Renal cortex interstitium (tissue), 11 donors: ENCODE measurements at regions not wholly inside any gene's neighbourhood (a gene's known extent, or its start where the extent isn't known, plus 50 kb on each side); places are given as distances from the start of the nearest gene placed in this dataset.
"Not testable (repeated sequence)": the region's sequence is repeated elsewhere in the genome, so short reads cannot be mapped to it uniquely, and the experiment has no call there.

Experiments used
- DNase-seq, 11 donors: peaks; one replicate each; pipeline ENCODE4 v3.0.0-alpha.2; 2013; ENCODE audit warnings: low read depth in 9 of 11, low spot score in 4 of 11; ENCODE audit errors: extremely low read depth in 1 of 11

DNA sequence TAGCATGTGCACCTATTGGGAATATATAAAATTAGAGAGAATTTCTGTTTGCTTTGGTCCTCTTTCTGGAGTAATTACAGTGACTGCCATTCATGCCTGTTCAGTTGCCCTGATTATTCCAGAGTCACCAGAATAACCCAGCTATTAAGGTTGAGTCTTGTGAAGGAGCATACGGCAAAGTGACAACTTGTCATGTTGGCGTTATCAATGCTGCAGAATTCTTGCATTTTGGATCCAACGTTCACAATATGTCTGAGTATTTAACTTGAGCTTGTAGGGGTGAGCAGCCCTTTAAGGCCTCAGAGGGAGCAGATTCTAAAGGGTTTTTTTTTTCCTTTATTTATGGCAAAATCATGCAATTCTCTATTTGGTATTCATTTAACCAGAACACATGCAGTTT is 419.4 kb upstream of the MGMT start:
- no peak for DNase-seq

GRCh38 chr10:129048513-129048912 is 418.5 kb upstream of the MGMT start:
- DNase-seq: no peak

DNA sequence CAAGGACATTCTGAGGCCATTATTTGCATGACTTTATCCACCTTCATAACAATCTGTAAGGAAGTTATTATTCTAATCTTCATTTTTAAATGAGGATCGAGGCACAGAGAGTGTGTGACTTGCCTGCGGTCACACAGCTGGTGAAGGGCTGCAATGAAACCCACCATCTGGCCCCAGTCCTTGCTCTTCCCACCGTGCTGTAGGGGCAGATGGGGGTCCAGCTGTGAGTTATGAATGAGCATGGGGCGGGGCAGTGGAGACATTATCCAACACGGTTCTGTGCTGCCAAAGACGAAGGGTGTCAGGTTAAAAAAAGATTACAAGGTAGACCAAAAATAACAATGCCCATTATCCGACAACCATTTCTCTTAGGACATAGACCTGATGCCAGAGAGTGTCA is 417.5 kb upstream of the MGMT start:
- no peak for DNase-seq

DNA sequence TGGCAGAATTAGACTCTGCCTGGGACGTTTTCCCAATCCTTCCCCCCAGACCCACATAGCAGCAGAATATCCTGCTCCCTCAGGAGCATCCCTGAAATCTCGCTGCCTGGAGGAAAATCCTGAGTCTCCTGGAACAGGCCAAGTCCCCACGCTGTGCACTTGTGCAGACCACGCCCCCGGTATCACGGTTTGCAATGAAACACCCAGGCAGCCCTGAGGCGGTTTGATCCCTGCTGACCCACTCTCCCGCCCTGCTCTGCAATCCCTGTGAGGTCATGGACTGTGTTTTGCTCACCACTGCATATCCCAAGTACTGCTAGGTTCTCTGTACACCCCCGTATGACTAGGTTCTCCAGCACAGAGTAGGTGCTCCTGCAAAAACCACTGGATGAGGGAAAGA is 411.8 kb upstream of the MGMT start:
- DNase-seq: no peak

GRCh38 chr10:129055986-129056385 is 411.1 kb upstream of the MGMT start:
- DNase-seq: peak in 4 of 11 donors; percentile 55 to 72 (median 64)

- DNase-seq: no peak
These were observed 410.0 kb upstream of the MGMT start for GRCh38 chr10:129056734-129057689.

- DNase-seq: no peak
These were observed 409.0 kb upstream of the MGMT start for GRCh38 chr10:129057856-129058663.

DNA sequence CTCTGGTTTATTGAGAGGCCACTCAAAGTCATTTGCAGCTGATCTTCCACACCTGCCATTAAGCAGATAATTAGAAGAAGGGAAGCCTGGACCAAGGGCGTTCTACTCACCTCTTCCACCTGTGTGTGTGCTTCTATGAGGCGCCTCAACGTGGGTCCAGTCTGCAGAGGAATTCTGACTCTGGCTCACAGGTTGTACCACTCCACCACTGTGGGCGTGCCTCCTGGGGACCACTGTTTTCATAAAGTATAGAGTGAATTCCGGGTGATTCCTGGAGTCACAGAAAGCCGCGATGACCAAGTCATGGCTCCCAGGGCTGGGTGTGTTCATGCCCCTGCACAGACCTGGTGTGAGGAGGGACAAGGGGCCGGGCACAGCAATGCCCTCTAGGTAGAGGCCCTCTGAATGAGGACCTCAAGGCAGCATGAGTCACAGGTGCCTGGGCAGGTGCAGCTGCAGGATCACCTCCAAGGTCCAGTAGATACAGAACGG is 408.3 kb upstream of the MGMT start:
- DNase-seq: no peak

GRCh38 chr10:129059977-129060376 is 407.1 kb upstream of the MGMT start:
- no peak for DNase-seq

DNA sequence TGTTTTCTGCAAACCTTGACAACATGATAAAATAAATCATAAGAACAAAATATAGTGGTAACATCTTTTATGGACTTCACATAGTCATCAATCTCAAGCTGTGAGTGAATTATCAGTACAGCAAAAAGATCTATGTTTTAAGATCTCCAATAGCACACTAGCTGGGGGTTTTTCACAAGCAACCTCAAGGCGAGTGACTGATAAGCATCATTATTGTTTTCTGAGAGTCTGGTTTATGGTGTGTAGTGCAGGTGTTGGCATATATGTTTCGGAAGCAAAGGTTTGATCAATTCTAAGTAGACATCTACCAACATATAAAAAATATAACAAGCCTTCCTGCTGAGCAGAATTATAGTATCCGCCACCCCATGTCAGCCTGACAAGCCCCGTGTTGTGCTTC is 403.8 kb upstream of the MGMT start:
- no peak for DNase-seq

DNA sequence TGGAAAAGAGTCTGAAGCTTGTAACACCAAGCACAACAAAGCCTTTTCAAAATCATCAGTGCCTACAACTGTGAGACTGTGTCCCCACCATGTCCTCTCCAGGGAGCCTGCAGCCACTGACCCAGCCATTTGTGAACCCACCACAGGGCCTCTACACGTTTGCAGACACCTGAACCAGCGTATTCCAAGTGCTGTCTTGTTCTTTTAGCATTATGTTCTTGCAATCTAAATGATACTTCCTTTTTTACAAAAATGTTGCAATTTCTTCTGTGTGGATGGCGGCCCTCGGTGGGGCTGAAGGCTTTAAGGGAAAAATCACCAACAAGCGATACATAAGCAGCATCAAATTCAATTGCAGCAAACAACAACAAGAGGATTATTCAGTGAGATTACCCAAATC is 403.2 kb upstream of the MGMT start:
- DNase-seq: no peak

DNA sequence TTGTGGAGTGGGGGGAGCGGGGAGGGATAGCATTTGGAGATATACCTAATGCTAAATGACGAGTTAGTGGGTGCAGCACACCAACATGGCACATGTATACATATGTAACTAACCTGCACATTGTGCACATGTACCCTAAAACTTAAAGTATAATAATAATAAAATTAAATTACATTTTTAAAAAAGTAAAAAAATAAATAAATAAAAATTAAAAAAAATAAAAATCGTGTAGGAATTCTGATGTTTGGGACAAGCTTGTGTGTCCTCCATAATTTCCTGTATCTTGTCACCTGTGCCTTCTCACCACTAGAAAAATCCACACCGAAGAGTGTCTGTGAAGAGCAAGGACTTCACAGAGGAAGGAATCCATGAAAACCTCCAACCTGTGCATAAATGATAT is 400.5 kb upstream of the MGMT start:
- DNase-seq: not testable (repeated sequence)

GRCh38 chr10:129071411-129071810 is 395.6 kb upstream of the MGMT start:
- not testable (repeated sequence) for DNase-seq

GRCh38 chr10:129074939-129075338 is 392.1 kb upstream of the MGMT start:
- DNase-seq: no peak

DNA sequence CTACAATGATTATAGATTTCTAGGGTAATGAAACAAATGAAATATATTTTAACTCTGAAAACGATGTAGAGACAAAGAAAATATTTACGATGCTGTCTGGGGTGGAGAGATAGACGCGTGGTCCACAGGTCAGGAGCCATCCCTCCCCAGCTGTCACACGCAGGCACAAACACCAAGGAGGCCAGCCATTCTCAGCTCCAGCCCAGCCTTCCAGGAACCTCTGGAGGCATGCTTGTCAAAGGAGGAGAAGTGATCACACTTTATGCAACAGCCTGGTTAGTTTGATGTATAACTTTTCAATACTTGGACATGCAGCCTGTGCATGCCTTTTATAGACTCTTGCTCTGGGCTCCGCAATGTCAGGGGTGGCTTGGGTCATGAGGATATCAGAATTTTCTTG is 391.5 kb upstream of the MGMT start:
- no peak for DNase-seq

DNA sequence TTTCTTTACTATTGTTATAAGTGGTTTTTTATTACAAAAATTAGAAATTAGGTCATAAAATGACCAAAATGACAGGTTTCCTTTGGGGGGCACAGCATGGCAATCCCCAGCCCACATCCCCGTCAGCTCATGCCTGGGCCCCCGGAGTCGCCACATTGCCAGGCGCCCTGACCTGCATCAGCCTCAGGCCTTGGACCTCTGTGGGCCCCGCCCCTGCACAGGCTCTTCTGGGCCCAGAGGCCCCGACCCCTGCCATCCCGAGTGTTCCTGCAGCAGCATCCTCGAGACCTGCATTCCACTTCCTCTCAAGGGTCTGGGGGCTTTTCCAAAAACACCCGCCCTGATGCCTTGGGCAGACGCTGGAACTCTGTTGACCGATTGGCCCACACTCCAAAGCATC is 391.1 kb upstream of the MGMT start:
- no peak for DNase-seq

DNA sequence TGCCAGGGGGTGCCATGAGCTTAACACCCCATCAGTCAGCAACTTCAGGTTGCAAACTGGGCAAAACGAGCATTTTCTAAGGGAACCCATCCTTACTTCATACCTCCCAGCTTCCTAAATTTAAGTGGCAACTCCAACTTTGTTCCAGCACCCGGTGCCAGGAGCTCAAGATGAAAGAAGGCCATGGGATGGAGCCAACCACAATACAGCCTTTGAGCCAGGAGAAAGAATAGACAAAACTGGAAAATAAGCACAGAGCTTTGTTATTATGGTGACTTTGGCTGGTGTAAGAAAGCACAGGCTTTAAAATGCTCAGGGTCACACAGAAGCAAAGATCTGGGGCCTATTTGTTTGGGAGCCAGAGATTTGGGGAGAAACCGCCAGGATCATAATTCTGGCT is 388.7 kb upstream of the MGMT start:
- DNase-seq: no peak

DNA sequence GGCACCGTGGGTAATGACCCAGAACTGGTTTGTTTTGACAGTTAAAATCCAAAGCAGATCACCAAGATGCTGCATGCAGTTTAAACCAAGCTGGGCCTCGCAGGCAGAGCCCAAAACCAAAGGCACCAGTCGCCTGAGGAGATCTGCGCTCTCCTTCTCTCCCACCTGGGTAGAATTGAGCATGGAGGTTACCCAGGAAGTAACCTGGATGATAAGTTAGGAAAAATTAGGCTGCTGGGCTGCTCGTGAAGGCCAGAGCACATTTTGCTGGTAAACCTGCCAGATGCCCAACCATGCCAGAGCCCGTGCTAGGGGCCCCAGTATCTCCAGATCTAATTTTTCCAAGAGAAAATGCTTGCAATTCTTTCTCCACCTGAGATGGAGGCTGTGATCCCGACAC is 388.3 kb upstream of the MGMT start:
- DNase-seq: no peak

GRCh38 chr10:129079705-129080104 is 387.3 kb upstream of the MGMT start:
- DNase-seq: no peak

GRCh38 chr10:129085811-129086210 is 381.2 kb upstream of the MGMT start:
- no peak for DNase-seq
